HG03439 (cell line): ENCODE measurements at regions not wholly inside any gene's neighbourhood (a gene's known extent, or its start where the extent isn't known, plus 50 kb on each side); places are given as distances from the start of the nearest gene placed in this dataset.

Experiments used
- ATAC-seq: cut with Tn5 transposase; IDR thresholded peaks from one replicate; pipeline ENCODE4 v1.9.1; 2021; ENCODE audit warnings: mild to moderate bottlenecking, moderate library complexity; ENCODE audit not compliant: unreplicated experiment

DNA sequence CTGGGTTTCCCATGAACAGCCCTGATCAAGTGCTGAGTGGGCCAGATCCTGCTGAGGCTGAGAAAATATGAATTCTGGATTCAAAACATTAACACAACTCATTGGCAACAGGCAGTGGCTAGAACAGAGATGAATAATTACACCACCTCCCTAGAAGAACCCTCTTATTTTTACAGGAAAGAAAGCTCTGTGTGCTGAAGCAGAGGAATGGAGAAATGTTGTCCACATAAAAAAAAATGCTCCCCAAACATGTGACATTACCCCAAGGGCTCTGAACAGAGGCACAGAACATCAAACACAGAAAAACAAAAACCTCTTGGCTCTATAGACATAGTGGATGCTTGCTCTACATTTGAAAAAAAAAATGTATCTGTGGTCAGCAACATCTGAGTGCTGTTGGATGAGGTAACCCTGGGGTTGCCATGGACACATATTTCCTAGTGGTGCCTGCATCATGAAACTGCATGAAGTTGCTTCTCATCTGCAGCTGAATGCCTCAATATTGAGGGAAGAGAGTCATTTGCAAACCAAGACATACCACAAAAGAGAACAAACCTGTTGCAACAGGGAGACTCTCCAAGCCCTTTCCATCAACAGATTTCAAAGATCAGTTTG, 98.8 kb downstream of the SNX19 start:
- no peak for ATAC-seq

DNA sequence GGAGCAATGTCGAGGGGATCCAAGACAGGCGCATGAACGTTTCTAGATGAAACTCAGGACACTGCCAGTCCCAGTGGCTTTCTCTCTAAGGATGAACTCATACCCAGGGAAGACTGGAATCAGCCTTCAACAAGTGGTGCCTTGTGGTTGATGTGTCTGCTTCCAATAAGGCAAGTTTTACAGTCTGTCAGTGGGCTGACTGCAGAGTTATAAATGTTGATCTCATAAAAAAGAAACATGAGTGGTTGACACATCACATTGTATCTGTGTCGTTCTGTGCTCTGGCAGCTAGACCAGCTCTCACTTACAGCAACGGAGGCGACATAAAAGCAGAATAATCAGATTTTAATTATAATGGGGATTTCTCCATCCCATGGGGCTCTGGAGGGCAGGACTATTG, 96.7 kb downstream of the SNX19 start:
- ATAC-seq: no peak
